Activated naive CD4-positive, alpha-beta T cell treated with anti-CD3 and anti-CD28 coated beads, Interleukin-2, amount 50 U/mL, for 24 hours (primary cell): ENCODE measurements at regions not wholly inside any gene's neighbourhood (a gene's known extent, or its start where the extent isn't known, plus 50 kb on each side); places are given as distances from the start of the nearest gene placed in this dataset.
"Not testable (repeated sequence)": the region's sequence is repeated elsewhere in the genome, so short reads cannot be mapped to it uniquely, and the experiment has no call there.

ENCODE experiments used
- H3K27ac Mint-ChIP-seq: one replicate; pipeline ENCODE4 v1.8.0; 2021; ENCODE audit warnings: mild to moderate bottlenecking, mixed read lengths
- H3K27me3 Mint-ChIP-seq: one replicate; pipeline ENCODE4 v1.8.0; 2021; ENCODE audit warnings: mixed read lengths
- H3K36me3 Mint-ChIP-seq: one replicate; pipeline ENCODE4 v1.8.0; 2021; ENCODE audit warnings: mixed read lengths
- H3K4me1 Mint-ChIP-seq: one replicate; pipeline ENCODE4 v1.8.0; 2021; ENCODE audit warnings: mixed read lengths
- H3K4me3 Mint-ChIP-seq: one replicate; pipeline ENCODE4 v1.8.0; 2021; ENCODE audit warnings: mild to moderate bottlenecking, mixed read lengths
- H3K9me3 Mint-ChIP-seq: one replicate; pipeline ENCODE4 v1.8.0; 2021; ENCODE audit warnings: mixed read lengths

GRCh38 chr21:6104546-6104945, 4416.8 kb upstream of the TPTE start:
- H3K9me3 Mint-ChIP-seq, H3K27me3 Mint-ChIP-seq, H3K27ac Mint-ChIP-seq, H3K4me1 Mint-ChIP-seq, H3K4me3 Mint-ChIP-seq, H3K36me3 Mint-ChIP-seq: not testable (repeated sequence)

GRCh38 chr21:6106686-6107567, 4414.5 kb upstream of the TPTE start:
- H3K27ac Mint-ChIP-seq = not testable (repeated sequence)

GRCh38 chr21:6108894-6109293, 4412.5 kb upstream of the TPTE start:
- H3K4me3 Mint-ChIP-seq, H3K4me1 Mint-ChIP-seq, H3K36me3 Mint-ChIP-seq, H3K27me3 Mint-ChIP-seq, H3K9me3 Mint-ChIP-seq, H3K27ac Mint-ChIP-seq: not testable (repeated sequence)

More at GRCh38 chr21:6106686-6107567, 4414.5 kb upstream of the TPTE start:
- not testable (repeated sequence) for H3K4me1 Mint-ChIP-seq, H3K27me3 Mint-ChIP-seq, H3K9me3 Mint-ChIP-seq, H3K4me3 Mint-ChIP-seq, H3K36me3 Mint-ChIP-seq

- not testable (repeated sequence) for H3K27ac Mint-ChIP-seq, H3K4me3 Mint-ChIP-seq, H3K4me1 Mint-ChIP-seq
These were observed 4411.6 kb upstream of the TPTE start for GRCh38 chr21:6109774-6110173.

GRCh38 chr21:6110716-6111343, 4410.6 kb upstream of the TPTE start:
- H3K4me1 Mint-ChIP-seq, H3K4me3 Mint-ChIP-seq, H3K27me3 Mint-ChIP-seq, H3K36me3 Mint-ChIP-seq, H3K27ac Mint-ChIP-seq, H3K9me3 Mint-ChIP-seq: not testable (repeated sequence)

More at GRCh38 chr21:6109774-6110173, 4411.6 kb upstream of the TPTE start:
- H3K36me3 Mint-ChIP-seq, H3K9me3 Mint-ChIP-seq, H3K27me3 Mint-ChIP-seq: not testable (repeated sequence)

GRCh38 chr21:6111354-6111753, 4410.0 kb upstream of the TPTE start:
- H3K27ac Mint-ChIP-seq, H3K36me3 Mint-ChIP-seq, H3K4me1 Mint-ChIP-seq, H3K4me3 Mint-ChIP-seq, H3K9me3 Mint-ChIP-seq, H3K27me3 Mint-ChIP-seq: not testable (repeated sequence)

- not testable (repeated sequence) for H3K27ac Mint-ChIP-seq, H3K4me3 Mint-ChIP-seq, H3K4me1 Mint-ChIP-seq, H3K36me3 Mint-ChIP-seq, H3K27me3 Mint-ChIP-seq, H3K9me3 Mint-ChIP-seq
These were observed 4403.0 kb upstream of the TPTE start for GRCh38 chr21:6118336-6118735.

GRCh38 chr21:6120863-6121262, 4400.5 kb upstream of the TPTE start:
- H3K27me3 Mint-ChIP-seq, H3K4me1 Mint-ChIP-seq, H3K36me3 Mint-ChIP-seq, H3K27ac Mint-ChIP-seq, H3K4me3 Mint-ChIP-seq, H3K9me3 Mint-ChIP-seq: not testable (repeated sequence)

- not testable (repeated sequence) for H3K9me3 Mint-ChIP-seq, H3K27ac Mint-ChIP-seq, H3K36me3 Mint-ChIP-seq, H3K4me1 Mint-ChIP-seq, H3K4me3 Mint-ChIP-seq, H3K27me3 Mint-ChIP-seq
These were observed 4398.8 kb upstream of the TPTE start for GRCh38 chr21:6122629-6123028.

- not testable (repeated sequence) for H3K4me3 Mint-ChIP-seq, H3K9me3 Mint-ChIP-seq, H3K36me3 Mint-ChIP-seq, H3K4me1 Mint-ChIP-seq, H3K27me3 Mint-ChIP-seq, H3K27ac Mint-ChIP-seq
These were observed 4398.2 kb upstream of the TPTE start for GRCh38 chr21:6123224-6123623.

GRCh38 chr21:6125549-6126240, 4395.7 kb upstream of the TPTE start:
- H3K4me1 Mint-ChIP-seq, H3K27ac Mint-ChIP-seq, H3K36me3 Mint-ChIP-seq, H3K4me3 Mint-ChIP-seq, H3K27me3 Mint-ChIP-seq, H3K9me3 Mint-ChIP-seq: not testable (repeated sequence)

GRCh38 chr21:6126976-6127732, 4394.2 kb upstream of the TPTE start:
- not testable (repeated sequence) for H3K27ac Mint-ChIP-seq, H3K4me3 Mint-ChIP-seq, H3K4me1 Mint-ChIP-seq, H3K27me3 Mint-ChIP-seq, H3K36me3 Mint-ChIP-seq, H3K9me3 Mint-ChIP-seq

- not testable (repeated sequence) for H3K27ac Mint-ChIP-seq, H3K4me1 Mint-ChIP-seq, H3K27me3 Mint-ChIP-seq, H3K4me3 Mint-ChIP-seq, H3K36me3 Mint-ChIP-seq, H3K9me3 Mint-ChIP-seq
These were observed 4390.6 kb upstream of the TPTE start for GRCh38 chr21:6130734-6131133.

- H3K36me3 Mint-ChIP-seq, H3K4me1 Mint-ChIP-seq, H3K4me3 Mint-ChIP-seq, H3K27me3 Mint-ChIP-seq, H3K9me3 Mint-ChIP-seq, H3K27ac Mint-ChIP-seq: not testable (repeated sequence)
These were observed 4388.0 kb upstream of the TPTE start for GRCh38 chr21:6133373-6133772.

- not testable (repeated sequence) for H3K9me3 Mint-ChIP-seq, H3K36me3 Mint-ChIP-seq, H3K4me3 Mint-ChIP-seq, H3K4me1 Mint-ChIP-seq, H3K27me3 Mint-ChIP-seq, H3K27ac Mint-ChIP-seq
These were observed 4387.3 kb upstream of the TPTE start for GRCh38 chr21:6133852-6134630.
